H1 (cell line): ENCODE measurements at regions not wholly inside any gene's neighbourhood (a gene's known extent, or its start where the extent isn't known, plus 50 kb on each side); places are given as distances from the start of the nearest gene placed in this dataset.

Source experiments
- CTCF ChIA-PET: fragments of 300-600 bp; sonication (Branson Sonifier 250); formaldehyde crosslinking; loops from one replicate; lab custom pipeline; 2021; ENCODE audit not compliant: partially characterized antibody; lab: Charles Lee
- POLR2A ChIA-PET: fragments of 300-600 bp; sonication (Branson Sonifier 250); formaldehyde crosslinking; loops from one replicate; lab custom pipeline; 2021; ENCODE audit warnings: inconsistent platforms; ENCODE audit not compliant: partially characterized antibody; lab: Charles Lee
- DNase-seq, 2 experiments: peaks; one replicate each; pipeline versions ENCODE4 v3.0.0 to v3.0.0-alpha.2; 2010 to 2022; ENCODE audit warnings: low spot score in 2 of 2, low read depth in 1 of 2, mixed read lengths in 1 of 2
- FAIRE-seq: peaks from 2 replicates; lab custom pipeline; 2011; peaks lifted over from hg19 to GRCh38; lab: Jason Lieb, UNC
- H2AFZ ChIP-seq: 2 replicates; pipeline ENCODE4 v1.8.1; 2012; ENCODE audit warnings: low read length, inconsistent platforms
- H2AK5ac ChIP-seq: 2 replicates; pipeline ENCODE4 v1.6.1; 2013; ENCODE audit warnings: low read depth, low read length
- H2BK120ac ChIP-seq: replicated peaks from 2 replicates; pipeline ENCODE3; 2013; ENCODE audit warnings: low read depth, low read length, inconsistent platforms
- H2BK12ac ChIP-seq: 2 replicates; pipeline ENCODE4 v1.6.1; 2013; ENCODE audit warnings: low read depth, low read length
- H2BK15ac ChIP-seq: 2 replicates; pipeline ENCODE4 v1.6.1; 2013; ENCODE audit warnings: low read length
- H2BK20ac ChIP-seq: 2 replicates; pipeline ENCODE4 v1.6.1; 2013; ENCODE audit warnings: low read length
- H2BK5ac ChIP-seq: 2 replicates; pipeline ENCODE4 v1.6.1; 2013; ENCODE audit warnings: low read depth, low read length
- H3K14ac ChIP-seq: 2 replicates; pipeline ENCODE4 v1.6.1; 2013; ENCODE audit warnings: inconsistent platforms; ENCODE audit not compliant: insufficient read length
- H3K18ac ChIP-seq: 2 replicates; pipeline ENCODE4 v1.6.1; 2013; ENCODE audit warnings: low read length; ENCODE audit errors: extremely low read depth
- H3K23ac ChIP-seq: 2 replicates; pipeline ENCODE4 v1.6.1; 2013; ENCODE audit warnings: inconsistent platforms; ENCODE audit not compliant: insufficient read length
- H3K23me2 ChIP-seq: 2 replicates; pipeline ENCODE4 v1.6.1; 2013; ENCODE audit warnings: low read depth, low read length
- H3K27ac ChIP-seq: 2 replicates; pipeline ENCODE4 v1.6.1; 2011; ENCODE audit warnings: low read depth, low read length, inconsistent platforms
- H3K27me3 ChIP-seq, 4 experiments: replicated peaks in 1 of 4; 1 replicate in 1 of 4; 2 replicates in 3 of 4; pipeline versions ENCODE4 v1.6.1 to v1.8.1; 2011 to 2013; ENCODE audit warnings: low read length in 3 of 4, mild to moderate bottlenecking in 3 of 4, inconsistent platforms in 2 of 4, mixed read lengths in 2 of 4, moderate library complexity in 1 of 4; ENCODE audit not compliant: control insufficient read depth in 3 of 4, insufficient read depth in 3 of 4; ENCODE audit errors: extremely low read depth in 1 of 4
- H3K36me3 ChIP-seq, 4 experiments: 2 replicates each; pipeline versions ENCODE4 v1.6.1 to v1.8.1; 2011 to 2013; ENCODE audit warnings: mild to moderate bottlenecking in 4 of 4, low read length in 3 of 4, moderate library complexity in 2 of 4, control low read depth in 1 of 4, inconsistent platforms in 1 of 4; ENCODE audit not compliant: insufficient read depth in 4 of 4, control insufficient read depth in 2 of 4
- H3K4ac ChIP-seq: replicated peaks from 2 replicates; pipeline ENCODE3; 2013; ENCODE audit warnings: low read length, low read depth, mixed read lengths, inconsistent platforms; ENCODE audit not compliant: insufficient read length
- H3K4me1 ChIP-seq, 4 experiments: replicated peaks in 1 of 4; 1 replicate in 1 of 4; 2 replicates in 3 of 4; pipeline versions ENCODE4 v1.6.1 to v1.8.1; 2011 to 2013; ENCODE audit warnings: low read length in 3 of 4, inconsistent platforms in 2 of 4, mixed read lengths in 1 of 4; ENCODE audit not compliant: insufficient read depth in 4 of 4, control insufficient read depth in 3 of 4
- H3K4me2 ChIP-seq, 2 experiments: 2 replicates each; pipeline versions ENCODE4 v1.6.1 to v1.8.1; 2011 to 2013; ENCODE audit warnings: low read depth in 2 of 2, low read length in 2 of 2, control low read depth in 1 of 2, inconsistent platforms in 1 of 2, mild to moderate bottlenecking in 1 of 2; ENCODE audit not compliant: insufficient read depth in 1 of 2
- H3K4me3 ChIP-seq, 4 experiments: fragments of 200-600, 300-600 bp in 1 of 4; sonication (generic), shearing (Covaris generic), sonication (Bioruptor Twin) in 1 of 4; 2 replicates each; pipeline versions ENCODE4 v1.5.1 to v1.8.1; 2011 to 2016; ENCODE audit warnings: low read length in 4 of 4, low read depth in 3 of 4, control low read depth in 2 of 4, inconsistent platforms in 2 of 4, mild to moderate bottlenecking in 2 of 4, mixed read lengths in 1 of 4, moderate library complexity in 1 of 4; ENCODE audit not compliant: insufficient read depth in 2 of 4; ENCODE audit errors: extremely low read depth in 1 of 4
- H3K56ac ChIP-seq: replicated peaks from 2 replicates; pipeline ENCODE3; 2013; ENCODE audit warnings: low read depth, mild to moderate bottlenecking, mixed read lengths, low read length, inconsistent platforms; ENCODE audit not compliant: insufficient read length
- H3K79me1 ChIP-seq: 2 replicates; pipeline ENCODE4 v1.6.1; 2013; ENCODE audit warnings: low read depth, low read length, control low read depth
- H3K79me2 ChIP-seq, 2 experiments: 2 replicates each; pipeline versions ENCODE4 v1.6.1 to v1.8.1; 2012 to 2013; ENCODE audit warnings: low read length in 2 of 2, mild to moderate bottlenecking in 2 of 2, inconsistent platforms in 1 of 2; ENCODE audit not compliant: insufficient read depth in 2 of 2, control insufficient read depth in 1 of 2
- H3K9ac ChIP-seq, 4 experiments: replicated peaks in 1 of 4; 1 replicate in 1 of 4; 2 replicates in 3 of 4; pipeline versions ENCODE4 v1.6.1 to v1.8.1; 2011 to 2013; ENCODE audit warnings: low read depth in 3 of 4, low read length in 3 of 4, control low read depth in 2 of 4, mild to moderate bottlenecking in 2 of 4, moderate library complexity in 2 of 4, inconsistent platforms in 1 of 4; ENCODE audit errors: extremely low read depth in 1 of 4
- H3K9me3 ChIP-seq, 2 experiments: 2 replicates each; pipeline versions ENCODE4 v1.6.1 to v1.8.1; 2012 to 2013; ENCODE audit warnings: mild to moderate bottlenecking in 2 of 2, moderate library complexity in 2 of 2, control low read depth in 1 of 2, inconsistent platforms in 1 of 2, low read depth in 1 of 2, low read length in 1 of 2, mixed read lengths in 1 of 2; ENCODE audit not compliant: insufficient read depth in 2 of 2
- H4K20me1 ChIP-seq, 2 experiments: replicated peaks in 1 of 2; 2 replicates each; pipeline versions ENCODE3 to v1.8.1; 2011 to 2013; ENCODE audit warnings: inconsistent platforms in 2 of 2, low read length in 2 of 2, mild to moderate bottlenecking in 1 of 2; ENCODE audit not compliant: insufficient read depth in 2 of 2, control insufficient read depth in 1 of 2
- H4K5ac ChIP-seq: 2 replicates; pipeline ENCODE4 v1.6.1; 2013; ENCODE audit warnings: low read length, low read depth, mixed read lengths, inconsistent platforms; ENCODE audit not compliant: insufficient read length
- H4K8ac ChIP-seq: 2 replicates; pipeline ENCODE4 v1.8.0; 2013; ENCODE audit warnings: mild to moderate bottlenecking, moderate library complexity, low read length, inconsistent platforms; ENCODE audit not compliant: insufficient read depth; ENCODE audit errors: extremely low read depth
- H4K91ac ChIP-seq: replicated peaks from 2 replicates; pipeline ENCODE3; 2013; ENCODE audit warnings: low read length, mixed read lengths, inconsistent platforms; ENCODE audit not compliant: insufficient read length
- BACH1 ChIP-seq: IDR thresholded peaks from 2 replicates; pipeline ENCODE4 v1.6.1; 2012; ENCODE audit warnings: low read length, improper control_type of control experiment
- CBX8 ChIP-seq: fragments of 300-800, 300-1000 bp; sonication (generic); IDR thresholded peaks from 2 replicates; pipeline ENCODE4 v1.7.1; 2016; ENCODE audit warnings: low read depth, low read length, borderline replicate concordance
- CHD2 ChIP-seq: IDR thresholded peaks from 2 replicates; pipeline ENCODE4 v1.6.1; 2012; ENCODE audit warnings: low read length, improper control_type of control experiment
- EGR1 ChIP-seq: IDR thresholded peaks from 2 replicates; pipeline ENCODE4 v1.6.1; 2011; ENCODE audit warnings: low read depth, low read length, borderline replicate concordance
- GABPA ChIP-seq: IDR thresholded peaks from 2 replicates; pipeline ENCODE4 v1.6.1; 2011; ENCODE audit warnings: mild to moderate bottlenecking, low read length, moderate library complexity, borderline replicate concordance; ENCODE audit not compliant: insufficient read depth
- KDM1A ChIP-seq: fragments of 200-600, 300-600 bp; sonication (generic); IDR thresholded peaks from 2 replicates; pipeline ENCODE4 v1.7.1; 2016; ENCODE audit warnings: mild to moderate bottlenecking, low read length, borderline replicate concordance
- MAFK ChIP-seq: IDR thresholded peaks from 2 replicates; pipeline ENCODE4 v1.6.1; 2012; ENCODE audit warnings: low read depth, mild to moderate bottlenecking, improper control_type of control experiment, low read length
- RBBP5 ChIP-seq: IDR thresholded peaks from 2 replicates; pipeline ENCODE4 v1.7.1; 2012; ENCODE audit warnings: low read depth, mild to moderate bottlenecking, inconsistent platforms, low read length, moderate library complexity, borderline replicate concordance
- SAP30 ChIP-seq: fragments of 300-600 bp; sonication (generic); IDR thresholded peaks from 2 replicates; pipeline ENCODE4 v1.7.1; 2012; ENCODE audit warnings: low read length, moderate library complexity, mild to moderate bottlenecking, inconsistent platforms; ENCODE audit not compliant: insufficient read depth, insufficient replicate concordance
- SP2 ChIP-seq: IDR thresholded peaks from 2 replicates; pipeline ENCODE4 v1.6.1; 2012; ENCODE audit warnings: mild to moderate bottlenecking, low read length, inconsistent platforms
- TAF1 ChIP-seq: IDR thresholded peaks from 2 replicates; pipeline ENCODE4 v1.6.1; 2011; ENCODE audit warnings: mild to moderate bottlenecking, low read depth, low read length
- TBP ChIP-seq: IDR thresholded peaks from 2 replicates; pipeline ENCODE4 v1.6.1; 2011; ENCODE audit warnings: low read depth, low read length, improper control_type of control experiment
- WGBS, 2 experiments: shearing (Covaris generic) in 1 of 2; methylation state at CpG; one replicate each; pipeline versions ENCODE4 v1.1.6 to v1.1.7; 2013 to 2015; ENCODE audit warnings: low lambda C conversion rate in 2 of 2, mixed read lengths in 2 of 2, inconsistent platforms in 1 of 2, low coverage in 1 of 2, missing lambda C conversion rate in 1 of 2; ENCODE audit not compliant: insufficient replicate concordance in 2 of 2, insufficient coverage in 1 of 2, insufficient read length in 1 of 2; ENCODE audit errors: extremely low coverage in 1 of 2, missing lambda C conversion rate in 1 of 2; 5-methylcytosine and 5-hydroxymethylcytosine counted together
- TF ChIP-seq, protein P1 (sequence below): IDR thresholded peaks from 2 replicates; pipeline ENCODE4 v1.6.1; 2012; ENCODE audit warnings: low read length, inconsistent platforms
- TF ChIP-seq, protein P2 (sequence below): IDR thresholded peaks from 2 replicates; pipeline ENCODE4 v1.6.1; 2012; ENCODE audit warnings: inconsistent platforms

DNA sequence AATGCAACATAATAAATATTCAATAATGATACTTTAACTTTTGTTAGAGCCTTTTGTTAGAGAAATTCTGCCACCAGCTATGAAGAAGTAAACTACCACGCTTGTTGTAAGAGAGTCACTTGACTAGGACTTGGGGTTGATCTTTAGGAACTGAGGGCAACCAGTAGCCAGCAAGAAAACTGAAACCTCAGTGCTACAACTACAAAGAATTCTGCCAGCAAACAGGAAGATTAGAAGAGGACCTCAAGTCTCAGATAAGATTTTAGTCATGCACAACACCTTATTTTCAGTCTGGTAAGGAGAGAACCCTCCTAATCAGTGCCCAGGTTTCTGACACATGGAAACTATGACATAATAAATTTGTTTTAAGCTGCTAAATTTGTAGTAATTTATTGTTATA, 498.3 kb upstream of the STEAP1 start:
- ChIA-PET POLR2A (no interaction called here), CTCF (interaction anchor here (0.9 to 1.0 kb wide), 2 partner anchors 11 to 29 kb away, joined by 3 to 5 read pairs; no protein-coding TSS in a partner anchor)
- H3K4me3 ChIP-seq = no peak overlapping the region
- TF ChIP-seq BACH1 = no peak
- TF ChIP-seq KDM1A = no peak
- TF ChIP-seq SP2 = no peak
- no peak for TF ChIP-seq CBX8
- TF ChIP-seq SAP30 = no peak
- TF ChIP-seq GABPA = no peak
- TF ChIP-seq, protein P1, sequence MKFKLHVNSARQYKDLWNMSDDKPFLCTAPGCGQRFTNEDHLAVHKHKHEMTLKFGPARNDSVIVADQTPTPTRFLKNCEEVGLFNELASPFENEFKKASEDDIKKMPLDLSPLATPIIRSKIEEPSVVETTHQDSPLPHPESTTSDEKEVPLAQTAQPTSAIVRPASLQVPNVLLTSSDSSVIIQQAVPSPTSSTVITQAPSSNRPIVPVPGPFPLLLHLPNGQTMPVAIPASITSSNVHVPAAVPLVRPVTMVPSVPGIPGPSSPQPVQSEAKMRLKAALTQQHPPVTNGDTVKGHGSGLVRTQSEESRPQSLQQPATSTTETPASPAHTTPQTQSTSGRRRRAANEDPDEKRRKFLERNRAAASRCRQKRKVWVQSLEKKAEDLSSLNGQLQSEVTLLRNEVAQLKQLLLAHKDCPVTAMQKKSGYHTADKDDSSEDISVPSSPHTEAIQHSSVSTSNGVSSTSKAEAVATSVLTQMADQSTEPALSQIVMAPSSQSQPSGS = no peak
- no peak for TF ChIP-seq TAF1
- TF ChIP-seq TBP = no peak
- TF ChIP-seq CHD2 = no peak
- no peak for TF ChIP-seq RBBP5
- no peak for TF ChIP-seq MAFK
- TF ChIP-seq, protein P2, sequence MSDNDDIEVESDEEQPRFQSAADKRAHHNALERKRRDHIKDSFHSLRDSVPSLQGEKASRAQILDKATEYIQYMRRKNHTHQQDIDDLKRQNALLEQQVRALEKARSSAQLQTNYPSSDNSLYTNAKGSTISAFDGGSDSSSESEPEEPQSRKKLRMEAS = no peak
- TF ChIP-seq EGR1 = no peak

More for the DNA sequence above, 498.3 kb upstream of the STEAP1 start:
- H3K27me3 ChIP-seq = no peaks in the 10 kb centered on the region
- no peak overlapping the region for H3K4ac ChIP-seq
- no peak overlapping the region for H4K91ac ChIP-seq
- H3K9ac ChIP-seq = no peak overlapping the region
- no peak overlapping the region for H3K27ac ChIP-seq
- H2AK5ac ChIP-seq = no peak overlapping the region
- H4K20me1 ChIP-seq = no peaks in the 10 kb centered on the region
- no peaks in the 10 kb centered on the region for H3K9me3 ChIP-seq
- H3K79me1 ChIP-seq = no peaks in the 10 kb centered on the region
- H3K56ac ChIP-seq = no peak overlapping the region
- no peak for FAIRE-seq
- no peak overlapping the region for H2BK120ac ChIP-seq
- no peak overlapping the region for H4K8ac ChIP-seq
- H3K79me2 ChIP-seq = no peaks in the 10 kb centered on the region
- H3K23ac ChIP-seq = no peak overlapping the region
- no peak overlapping the region for H3K18ac ChIP-seq
- H3K14ac ChIP-seq = no peak overlapping the region
- H3K4me2 ChIP-seq = no peak overlapping the region
- no peak overlapping the region for H2BK5ac ChIP-seq
- DNase-seq = no peak
- no peak overlapping the region for H2BK20ac ChIP-seq
- H3K36me3 ChIP-seq = no peaks in the 10 kb centered on the region
- no peak overlapping the region for H2BK15ac ChIP-seq
- no peaks in the 10 kb centered on the region for H3K4me1 ChIP-seq
- no peak overlapping the region for H4K5ac ChIP-seq
- H2BK12ac ChIP-seq = no peak overlapping the region
- no peaks in the 10 kb centered on the region for H3K23me2 ChIP-seq
- 88% methylated on average over 1 of the region's 1 CpG; no CpG with 5 or more reads in 1 of the 2 experiments for WGBS, 2 experiments
- H2AFZ ChIP-seq = no peak overlapping the region
